Progenitor cell of endocrine pancreas (in vitro differentiated cells): ENCODE measurements at regions not wholly inside any gene's neighbourhood (a gene's known extent, or its start where the extent isn't known, plus 50 kb on each side); places are given as distances from the start of the nearest gene placed in this dataset.

Source experiments
- DNase-seq: peaks from one replicate; pipeline ENCODE4 v3.0.0; 2021; ENCODE audit warnings: low spot score; ENCODE audit not compliant: unreplicated experiment
- H3K27ac Mint-ChIP-seq: 2 replicates; pipeline ENCODE4 v1.8.0; 2021; ENCODE audit warnings: mild to moderate bottlenecking, moderate library complexity, mixed read lengths
- H3K27me3 Mint-ChIP-seq: 2 replicates; pipeline ENCODE4 v1.8.0; 2021; ENCODE audit warnings: mixed read lengths
- H3K36me3 Mint-ChIP-seq: 2 replicates; pipeline ENCODE4 v1.8.0; 2022; ENCODE audit warnings: mixed read lengths; ENCODE audit not compliant: insufficient read depth
- H3K4me1 Mint-ChIP-seq: 2 replicates; pipeline ENCODE4 v1.8.0; 2021; ENCODE audit warnings: low read depth, mixed read lengths
- H3K4me3 Mint-ChIP-seq: 2 replicates; pipeline ENCODE4 v1.8.0; 2021; ENCODE audit warnings: low read depth, mild to moderate bottlenecking, moderate library complexity, mixed read lengths
- H3K9me3 Mint-ChIP-seq: 2 replicates; pipeline ENCODE4 v1.8.0; 2021; ENCODE audit warnings: low read depth, mixed read lengths
- CTCF ChIP-seq: fragments of 200-600 bp; sonication (generic); IDR thresholded peaks from one replicate; pipeline ENCODE4 v1.5.0; 2021; ENCODE audit warnings: antibody characterized with exemption, mild to moderate bottlenecking; ENCODE audit not compliant: unreplicated experiment

- no peaks in the 10 kb centered on the region for H3K9me3 Mint-ChIP-seq
- no peaks in the 10 kb centered on the region for H3K27me3 Mint-ChIP-seq
- no peak overlapping the region for H3K27ac Mint-ChIP-seq
- no peak overlapping the region for H3K4me3 Mint-ChIP-seq
- no peak for DNase-seq
- no peak for TF ChIP-seq CTCF
- H3K36me3 Mint-ChIP-seq: peaks cover 2% of the 10 kb centered on the region
- H3K4me1 Mint-ChIP-seq: peaks cover 13% of the 10 kb centered on the region
Observed at GRCh38 chr5:116666901-116667300, 92.3 kb upstream of the SEMA6A start.

GRCh38 chr5:116664988-116665387 is 90.4 kb upstream of the SEMA6A start:
- no peak for TF ChIP-seq CTCF
- peaks cover 11% of the 10 kb centered on the region for H3K4me1 Mint-ChIP-seq
- H3K27ac Mint-ChIP-seq: no peak overlapping the region
- DNase-seq: no peak
- no peaks in the 10 kb centered on the region for H3K27me3 Mint-ChIP-seq
- H3K9me3 Mint-ChIP-seq: no peaks in the 10 kb centered on the region
- peaks cover 2% of the 10 kb centered on the region for H3K36me3 Mint-ChIP-seq
- H3K4me3 Mint-ChIP-seq: no peak overlapping the region

GRCh38 chr5:116663081-116663480 is 88.5 kb upstream of the SEMA6A start:
- Mint-ChIP-seq H3K27me3 (no peaks in the 10 kb centered on the region), H3K36me3 (peaks cover 2% of the 10 kb centered on the region), H3K9me3 (no peaks in the 10 kb centered on the region), H3K27ac (no peak overlapping the region), H3K4me1 (peaks cover 11% of the 10 kb centered on the region), H3K4me3 (no peak overlapping the region)
- no peak for DNase-seq
- TF ChIP-seq CTCF: no peak

- Mint-ChIP-seq H3K36me3 (peaks cover 2% of the 10 kb centered on the region), H3K4me1 (peaks cover 11% of the 10 kb centered on the region), H3K27ac (no peak overlapping the region), H3K27me3 (no peaks in the 10 kb centered on the region), H3K9me3 (no peaks in the 10 kb centered on the region), H3K4me3 (no peak overlapping the region)
- no peak for TF ChIP-seq CTCF
- no peak for DNase-seq
Observed at GRCh38 chr5:116661419-116661818, 86.8 kb upstream of the SEMA6A start.

GRCh38 chr5:116660929-116661328 is 86.3 kb upstream of the SEMA6A start:
- no peak overlapping the region for H3K27ac Mint-ChIP-seq
- H3K27me3 Mint-ChIP-seq: no peaks in the 10 kb centered on the region
- no peaks in the 10 kb centered on the region for H3K9me3 Mint-ChIP-seq
- peaks cover 11% of the 10 kb centered on the region for H3K4me1 Mint-ChIP-seq
- DNase-seq: no peak
- peaks cover 2% of the 10 kb centered on the region for H3K36me3 Mint-ChIP-seq
- H3K4me3 Mint-ChIP-seq: no peak overlapping the region
- no peak for TF ChIP-seq CTCF
